Neural cell (in vitro differentiated cells): ENCODE measurements at regions not wholly inside any gene's neighbourhood (a gene's known extent, or its start where the extent isn't known, plus 50 kb on each side); places are given as distances from the start of the nearest gene placed in this dataset.

Experiments used
- CTCF ChIP-seq: fragments of 450-650 bp; IDR thresholded peaks from 2 replicates; pipeline ENCODE4 v1.5.1; 2014; ENCODE audit warnings: antibody characterized with exemption, mild to moderate bottlenecking, moderate library complexity; ENCODE audit not compliant: poor library complexity, severe bottlenecking
- EP300 ChIP-seq: fragments of 450-650 bp; conservative IDR thresholded peaks from 2 replicates; pipeline ENCODE4 v1.6.1; 2014; ENCODE audit warnings: antibody characterized with exemption, mild to moderate bottlenecking, moderate library complexity; ENCODE audit not compliant: poor library complexity, severe bottlenecking
- POLR2AphosphoS5 ChIP-seq: IDR thresholded peaks from 2 replicates; pipeline ENCODE4 v1.6.1; 2012
- TAF1 ChIP-seq: IDR thresholded peaks from 2 replicates; pipeline ENCODE4 v1.6.1; 2012; ENCODE audit warnings: low read depth
- TF ChIP-seq, protein P1 (sequence below): IDR thresholded peaks from 2 replicates; pipeline ENCODE4 v1.6.1; 2012; ENCODE audit warnings: borderline replicate concordance

DNA sequence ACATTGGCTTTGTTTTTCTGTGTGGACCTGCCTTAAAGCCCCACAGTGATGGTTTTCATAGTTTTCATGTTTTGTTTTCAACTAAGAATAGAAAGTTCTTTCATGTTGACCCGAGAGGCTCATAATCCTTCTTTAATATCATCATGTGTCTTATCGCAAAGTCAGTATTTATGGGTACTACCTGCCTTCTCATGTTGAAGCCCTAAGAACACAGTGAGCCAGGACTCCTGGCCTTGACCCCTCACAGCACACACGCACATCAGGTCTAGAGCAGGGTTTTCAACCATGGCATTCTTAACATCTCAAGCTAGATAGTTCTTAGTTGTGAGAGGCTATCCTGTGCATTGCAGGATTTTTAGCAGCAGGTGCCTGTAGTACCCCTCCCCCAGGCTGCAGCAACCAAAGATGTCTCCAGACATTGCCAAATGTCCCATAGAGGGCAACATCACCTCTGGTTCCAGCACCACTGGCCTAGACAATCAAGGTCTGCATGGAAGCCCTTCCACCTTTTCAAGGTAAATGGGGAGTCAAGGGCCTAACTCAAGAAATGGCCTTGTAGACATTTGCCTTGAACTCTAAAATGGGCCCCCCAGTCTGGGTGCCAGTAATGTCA is 118.3 kb downstream of the MTHFS start:
- TF ChIP-seq CTCF (no peak), EP300 (no peak), POLR2AphosphoS5 (no peak), TAF1 (no peak)
- TF ChIP-seq, protein P1, sequence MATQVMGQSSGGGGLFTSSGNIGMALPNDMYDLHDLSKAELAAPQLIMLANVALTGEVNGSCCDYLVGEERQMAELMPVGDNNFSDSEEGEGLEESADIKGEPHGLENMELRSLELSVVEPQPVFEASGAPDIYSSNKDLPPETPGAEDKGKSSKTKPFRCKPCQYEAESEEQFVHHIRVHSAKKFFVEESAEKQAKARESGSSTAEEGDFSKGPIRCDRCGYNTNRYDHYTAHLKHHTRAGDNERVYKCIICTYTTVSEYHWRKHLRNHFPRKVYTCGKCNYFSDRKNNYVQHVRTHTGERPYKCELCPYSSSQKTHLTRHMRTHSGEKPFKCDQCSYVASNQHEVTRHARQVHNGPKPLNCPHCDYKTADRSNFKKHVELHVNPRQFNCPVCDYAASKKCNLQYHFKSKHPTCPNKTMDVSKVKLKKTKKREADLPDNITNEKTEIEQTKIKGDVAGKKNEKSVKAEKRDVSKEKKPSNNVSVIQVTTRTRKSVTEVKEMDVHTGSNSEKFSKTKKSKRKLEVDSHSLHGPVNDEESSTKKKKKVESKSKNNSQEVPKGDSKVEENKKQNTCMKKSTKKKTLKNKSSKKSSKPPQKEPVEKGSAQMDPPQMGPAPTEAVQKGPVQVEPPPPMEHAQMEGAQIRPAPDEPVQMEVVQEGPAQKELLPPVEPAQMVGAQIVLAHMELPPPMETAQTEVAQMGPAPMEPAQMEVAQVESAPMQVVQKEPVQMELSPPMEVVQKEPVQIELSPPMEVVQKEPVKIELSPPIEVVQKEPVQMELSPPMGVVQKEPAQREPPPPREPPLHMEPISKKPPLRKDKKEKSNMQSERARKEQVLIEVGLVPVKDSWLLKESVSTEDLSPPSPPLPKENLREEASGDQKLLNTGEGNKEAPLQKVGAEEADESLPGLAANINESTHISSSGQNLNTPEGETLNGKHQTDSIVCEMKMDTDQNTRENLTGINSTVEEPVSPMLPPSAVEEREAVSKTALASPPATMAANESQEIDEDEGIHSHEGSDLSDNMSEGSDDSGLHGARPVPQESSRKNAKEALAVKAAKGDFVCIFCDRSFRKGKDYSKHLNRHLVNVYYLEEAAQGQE = no peak
